Osteoblast (primary cell): ENCODE measurements at regions not wholly inside any gene's neighbourhood (a gene's known extent, or its start where the extent isn't known, plus 50 kb on each side); places are given as distances from the start of the nearest gene placed in this dataset.
"Not testable (repeated sequence)": the region's sequence is repeated elsewhere in the genome, so short reads cannot be mapped to it uniquely, and the experiment has no call there.

ENCODE experiments used
- DNase-seq: peaks from one replicate; pipeline ENCODE4 v3.0.0; 2011; ENCODE audit warnings: low spot score, mixed read lengths; ENCODE audit not compliant: insufficient read length; ENCODE audit errors: missing footprints
- H2AFZ ChIP-seq: 2 replicates; pipeline ENCODE4 v1.6.0; 2011; ENCODE audit warnings: mild to moderate bottlenecking, low read length
- H3K27ac ChIP-seq: 2 replicates; pipeline ENCODE4 v1.5.1; 2011; ENCODE audit warnings: mild to moderate bottlenecking, low read depth, low read length, moderate library complexity
- H3K27me3 ChIP-seq: 2 replicates; pipeline ENCODE4 v1.6.0; 2012; ENCODE audit warnings: mild to moderate bottlenecking, control low read depth, inconsistent platforms, low read length, moderate library complexity; ENCODE audit not compliant: insufficient read depth
- H3K36me3 ChIP-seq: 2 replicates; pipeline ENCODE4 v1.5.1; 2011; ENCODE audit warnings: mild to moderate bottlenecking, low read length, control low read depth, moderate library complexity; ENCODE audit not compliant: insufficient read depth
- H3K4me1 ChIP-seq: 2 replicates; pipeline ENCODE4 v1.5.1; 2011; ENCODE audit warnings: mild to moderate bottlenecking, low read length, control low read depth, moderate library complexity; ENCODE audit not compliant: insufficient read depth
- H3K4me2 ChIP-seq: 2 replicates; pipeline ENCODE4 v1.6.0; 2011; ENCODE audit warnings: mild to moderate bottlenecking, low read length; ENCODE audit not compliant: insufficient read depth
- H3K4me3 ChIP-seq: fragments of 200-600 bp; sonication (generic); 3 replicates; pipeline ENCODE4 v1.5.1; 2012; ENCODE audit warnings: mild to moderate bottlenecking, low read length, inconsistent platforms; ENCODE audit not compliant: insufficient read depth
- H3K79me2 ChIP-seq: 2 replicates; pipeline ENCODE4 v1.6.0; 2012; ENCODE audit warnings: mild to moderate bottlenecking, low read length, control low read depth, inconsistent platforms; ENCODE audit not compliant: insufficient read depth
- H3K9me3 ChIP-seq: 2 replicates; pipeline ENCODE4 v1.5.1; 2011; ENCODE audit warnings: low read depth, low read length, control low read depth
- H4K20me1 ChIP-seq: 2 replicates; pipeline ENCODE4 v1.6.0; 2012; ENCODE audit warnings: mild to moderate bottlenecking, low read length, control low read depth; ENCODE audit not compliant: insufficient read depth
- TF ChIP-seq, protein P1 (sequence below): IDR thresholded peaks from 2 replicates; pipeline ENCODE4 v1.5.1; 2011; ENCODE audit warnings: mild to moderate bottlenecking, low read depth, low read length, moderate library complexity; ENCODE audit errors: extremely low read depth

DNA sequence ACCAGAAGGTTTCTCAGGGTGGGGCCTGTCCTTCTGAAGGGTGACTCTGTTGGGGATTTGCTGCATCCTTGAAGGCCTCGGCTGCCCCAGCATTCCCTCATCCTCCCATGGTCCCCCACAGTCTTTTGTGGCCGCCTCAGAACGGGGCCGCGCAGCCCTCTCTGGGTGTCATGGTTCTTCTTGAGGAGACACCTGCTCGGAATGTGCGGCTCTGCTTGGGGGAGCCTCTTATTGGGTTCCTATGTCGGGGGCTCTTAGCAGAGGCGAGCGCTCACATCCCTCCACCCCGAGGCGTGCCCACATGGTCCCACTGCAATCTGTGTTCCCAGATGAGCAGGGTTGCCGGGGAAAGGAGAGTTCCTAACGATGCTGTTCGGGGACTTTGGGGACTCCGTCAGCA lies 1008.4 kb downstream of the BRD1 start:
- H3K27me3 ChIP-seq = no peaks in the 10 kb centered on the region
- TF ChIP-seq, protein P1, sequence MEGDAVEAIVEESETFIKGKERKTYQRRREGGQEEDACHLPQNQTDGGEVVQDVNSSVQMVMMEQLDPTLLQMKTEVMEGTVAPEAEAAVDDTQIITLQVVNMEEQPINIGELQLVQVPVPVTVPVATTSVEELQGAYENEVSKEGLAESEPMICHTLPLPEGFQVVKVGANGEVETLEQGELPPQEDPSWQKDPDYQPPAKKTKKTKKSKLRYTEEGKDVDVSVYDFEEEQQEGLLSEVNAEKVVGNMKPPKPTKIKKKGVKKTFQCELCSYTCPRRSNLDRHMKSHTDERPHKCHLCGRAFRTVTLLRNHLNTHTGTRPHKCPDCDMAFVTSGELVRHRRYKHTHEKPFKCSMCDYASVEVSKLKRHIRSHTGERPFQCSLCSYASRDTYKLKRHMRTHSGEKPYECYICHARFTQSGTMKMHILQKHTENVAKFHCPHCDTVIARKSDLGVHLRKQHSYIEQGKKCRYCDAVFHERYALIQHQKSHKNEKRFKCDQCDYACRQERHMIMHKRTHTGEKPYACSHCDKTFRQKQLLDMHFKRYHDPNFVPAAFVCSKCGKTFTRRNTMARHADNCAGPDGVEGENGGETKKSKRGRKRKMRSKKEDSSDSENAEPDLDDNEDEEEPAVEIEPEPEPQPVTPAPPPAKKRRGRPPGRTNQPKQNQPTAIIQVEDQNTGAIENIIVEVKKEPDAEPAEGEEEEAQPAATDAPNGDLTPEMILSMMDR = no peak
- no peaks in the 10 kb centered on the region for H3K4me1 ChIP-seq
- H3K4me3 ChIP-seq = no peak overlapping the region
- no peak overlapping the region for H3K27ac ChIP-seq
- H3K36me3 ChIP-seq = no peaks in the 10 kb centered on the region
- H4K20me1 ChIP-seq = no peaks in the 10 kb centered on the region
- H3K9me3 ChIP-seq = no peaks in the 10 kb centered on the region
- H3K79me2 ChIP-seq = no peaks in the 10 kb centered on the region
- no peak overlapping the region for H3K4me2 ChIP-seq
- no peak for DNase-seq
- H2AFZ ChIP-seq = no peak overlapping the region

DNA sequence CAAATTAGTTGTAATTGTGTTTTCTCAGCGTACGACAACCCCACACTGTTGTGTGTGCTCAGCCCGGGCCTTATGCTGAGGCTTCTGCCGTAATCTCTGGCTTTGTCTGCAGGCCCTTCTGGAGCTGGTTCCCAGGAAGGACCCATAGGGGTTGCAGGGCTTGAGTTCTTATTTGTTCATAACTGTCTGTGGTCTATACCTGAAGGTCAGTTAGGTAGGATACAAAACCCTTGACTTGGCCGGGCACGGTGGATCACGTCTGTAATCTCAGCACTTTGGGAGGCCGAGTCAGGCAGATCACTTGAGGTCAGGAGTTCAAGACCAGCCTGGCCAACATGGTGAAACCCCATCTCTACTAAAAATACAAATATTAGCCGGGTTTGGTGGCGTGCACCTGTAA lies 1010.2 kb downstream of the BRD1 start:
- not testable (repeated sequence) for H3K4me3 ChIP-seq, H3K9me3 ChIP-seq, H4K20me1 ChIP-seq, H3K4me2 ChIP-seq, H3K36me3 ChIP-seq, DNase-seq, H3K79me2 ChIP-seq, H3K27ac ChIP-seq, H2AFZ ChIP-seq, H3K27me3 ChIP-seq, H3K4me1 ChIP-seq

DNA sequence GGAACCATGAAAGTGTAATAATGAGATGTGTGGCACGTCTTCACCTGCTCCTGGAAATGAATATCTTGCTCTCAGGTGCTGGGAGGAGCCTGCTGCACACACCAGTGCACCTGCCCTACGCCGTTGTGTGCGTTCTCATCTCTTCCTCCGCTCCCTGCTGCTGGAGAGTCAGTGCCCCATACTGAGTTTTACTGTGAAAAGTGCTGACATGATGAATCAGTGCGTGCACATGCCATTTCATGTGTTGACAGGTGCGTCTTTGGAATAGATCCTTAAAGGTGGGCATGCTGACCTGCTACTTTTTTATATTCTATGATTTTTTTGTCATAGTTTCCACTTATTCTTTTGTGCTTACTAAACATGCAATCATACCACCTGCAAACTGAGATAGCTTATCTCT lies 1015.8 kb downstream of the BRD1 start:
- TF ChIP-seq, protein P1 = no peak
- DNase-seq = no peak

DNA sequence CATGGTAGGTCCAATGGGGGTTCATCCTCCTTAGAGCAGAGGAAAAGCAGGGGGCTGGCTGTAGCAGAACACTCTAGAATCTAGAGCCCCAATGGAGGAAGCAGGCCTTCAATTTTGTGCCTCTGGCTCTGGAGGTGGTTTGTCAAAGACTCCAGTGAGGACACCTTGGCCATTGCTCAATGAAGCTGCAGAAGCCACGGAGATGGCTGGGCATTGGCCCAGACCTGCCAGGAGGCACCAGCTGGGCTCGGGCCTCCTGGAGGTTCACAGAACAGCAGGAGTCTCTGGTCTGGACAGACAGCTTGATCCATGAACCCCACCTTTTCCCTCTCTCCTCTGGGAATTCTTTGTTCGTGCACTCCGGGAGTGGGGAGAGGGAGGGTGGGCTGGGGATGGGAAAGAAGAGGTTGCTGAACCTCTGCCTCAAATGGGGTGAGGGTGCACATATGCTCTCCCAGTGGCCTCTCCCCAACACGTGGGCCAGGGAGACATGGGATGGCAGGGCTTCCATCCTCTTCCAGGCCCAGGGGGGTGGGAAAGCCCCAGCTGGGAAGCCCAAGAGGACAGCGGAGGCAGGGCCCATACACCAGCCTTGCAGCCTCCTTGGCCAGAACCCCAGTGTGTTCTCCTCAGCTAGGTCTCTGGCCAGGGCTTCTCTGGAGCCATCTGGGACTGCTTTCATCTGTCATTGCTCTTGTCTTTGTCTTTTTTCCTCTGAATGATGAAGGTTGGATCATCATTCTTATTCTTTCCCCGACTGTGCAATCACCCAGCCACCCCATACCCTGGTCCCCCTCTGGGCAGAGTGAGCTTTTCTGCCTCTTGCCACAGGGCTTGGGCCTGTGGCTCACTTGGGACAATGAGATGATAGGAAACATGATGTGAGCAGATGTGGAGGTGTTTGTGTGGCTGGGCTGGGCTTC lies 1019.4 kb downstream of the BRD1 start:
- DNase-seq = no peak
- peaks cover 2% of the 10 kb centered on the region for H3K9me3 ChIP-seq
- H4K20me1 ChIP-seq = no peaks in the 10 kb centered on the region

More for the DNA sequence above, 1015.8 kb downstream of the BRD1 start:
- Histone ChIP-seq H4K20me1 (no peaks in the 10 kb centered on the region), H3K79me2 (no peaks in the 10 kb centered on the region), H3K4me2 (no peak overlapping the region), H3K4me3 (no peak overlapping the region), H3K4me1 (no peaks in the 10 kb centered on the region), H3K27me3 (no peaks in the 10 kb centered on the region), H2AFZ (no peak overlapping the region), H3K9me3 (peaks cover 2% of the 10 kb centered on the region), H3K27ac (no peak overlapping the region), H3K36me3 (no peaks in the 10 kb centered on the region)

More for the DNA sequence above, 1019.4 kb downstream of the BRD1 start:
- no peaks in the 10 kb centered on the region for H3K79me2 ChIP-seq
- TF ChIP-seq, protein P1 = no peak
- H3K27me3 ChIP-seq = no peaks in the 10 kb centered on the region
- no peak overlapping the region for H2AFZ ChIP-seq
- no peaks in the 10 kb centered on the region for H3K4me1 ChIP-seq
- H3K4me2 ChIP-seq = no peak overlapping the region
- no peaks in the 10 kb centered on the region for H3K36me3 ChIP-seq
- no peak overlapping the region for H3K27ac ChIP-seq
- H3K4me3 ChIP-seq = no peak overlapping the region
